Mucosa of descending colon (tissue), 3 donors: ENCODE measurements at regions not wholly inside any gene's neighbourhood (a gene's known extent, or its start where the extent isn't known, plus 50 kb on each side); places are given as distances from the start of the nearest gene placed in this dataset.
"Not testable (repeated sequence)": the region's sequence is repeated elsewhere in the genome, so short reads cannot be mapped to it uniquely, and the experiment has no call there.

Experiments
- ATAC-seq: fragments of 200-7000 bp; cut with Tn5 transposase; one replicate; pipeline ENCODE4 v1.9.1; 2020; ENCODE audit warnings: mild to moderate bottlenecking, moderate library complexity
- DNase-seq, 3 donors: peaks; one replicate each; pipeline ENCODE4 v3.0.0-alpha.2; 2020
- H3K36me3 ChIP-seq: fragments of 200-600 bp; one replicate; pipeline ENCODE4 v1.8.0; 2021; ENCODE audit warnings: low read depth, mild to moderate bottlenecking
- H3K4me1 ChIP-seq: fragments of 200-600 bp; one replicate; pipeline ENCODE4 v1.8.0; 2021; ENCODE audit warnings: low read depth, mild to moderate bottlenecking
- H3K4me3 ChIP-seq: fragments of 200-600 bp; one replicate; pipeline ENCODE4 v1.8.0; 2021; ENCODE audit warnings: mild to moderate bottlenecking
- H3K9me3 ChIP-seq: fragments of 200-600 bp; one replicate; pipeline ENCODE4 v1.8.0; 2021; ENCODE audit warnings: mild to moderate bottlenecking
- CTCF ChIP-seq: fragments of 200-600 bp; IDR thresholded peaks from one replicate; pipeline ENCODE4 v1.8.0; 2022; ENCODE audit warnings: antibody characterized with exemption, mild to moderate bottlenecking
- intact Hi-C, 2 donors: fragments of 100-400 bp; cut with DNase I in 1 of 2; cut with micrococcal nuclease in 1 of 2; formaldehyde crosslinking; loops; one replicate each; pipeline versions ENCODE4 v1.11.0 to v1.11.1; 2022; cut with DNase I, micrococcal nuclease
- donor health status: DM: no; HTN: no; CAD: no; lungs with moderate emphysema.
- donor health status: DM: no; HTN: no; CAD: no.
- donor health status: DM: no; HTN: yes; CAD: no.

- no peaks in the 10 kb centered on the region for H3K36me3 ChIP-seq
- H3K4me1 ChIP-seq, result no peaks in the 10 kb centered on the region
- H3K4me3 ChIP-seq, result no peak overlapping the region
- TF ChIP-seq CTCF, result no peak
- H3K9me3 ChIP-seq, result no peaks in the 10 kb centered on the region
- ATAC-seq (no peak), DNase-seq (no peak)
- intact Hi-C loops, result no loop called here
Measured at GRCh38 chr20:10115021-10115420, 80.2 kb downstream of the ANKEF1 start.

GRCh38 chr20:10119336-10119735, 84.5 kb downstream of the ANKEF1 start:
- ATAC-seq, result no peak
- Histone ChIP-seq H3K4me3 (no peak overlapping the region), H3K36me3 (no peaks in the 10 kb centered on the region), H3K9me3 (peaks cover 9% of the 10 kb centered on the region), H3K4me1 (no peaks in the 10 kb centered on the region)
- no peak for TF ChIP-seq CTCF
- intact Hi-C loops, result no loop called here
- DNase-seq, result no peak

GRCh38 chr20:10124883-10125282, 90.1 kb downstream of the ANKEF1 start:
- H3K36me3 ChIP-seq, H3K4me1 ChIP-seq, ATAC-seq, H3K4me3 ChIP-seq, DNase-seq, intact Hi-C loops: not testable (repeated sequence)
- peaks cover 19% of the 10 kb centered on the region for H3K9me3 ChIP-seq

- Histone ChIP-seq H3K36me3 (no peaks in the 10 kb centered on the region), H3K9me3 (peaks cover 19% of the 10 kb centered on the region), H3K4me3 (no peak overlapping the region), H3K4me1 (no peaks in the 10 kb centered on the region)
- TF ChIP-seq CTCF, result no peak
- DNase-seq (no peak), ATAC-seq (no peak)
- intact Hi-C loops, result no loop called here
Measured at GRCh38 chr20:10125757-10126156, 91.0 kb downstream of the ANKEF1 start.

GRCh38 chr20:10129749-10130148, 88.9 kb upstream of the SNAP25 start:
- peaks cover 7% of the 10 kb centered on the region for H3K9me3 ChIP-seq
- H3K4me3 ChIP-seq, result no peak overlapping the region
- H3K36me3 ChIP-seq, result no peaks in the 10 kb centered on the region
- no peak for TF ChIP-seq CTCF
- H3K4me1 ChIP-seq, result no peaks in the 10 kb centered on the region
- intact Hi-C loops, result no loop called here
- ATAC-seq, result no peak
- DNase-seq, result no peak

- intact Hi-C loops, result no loop called here
- ATAC-seq, result peak; percentile 35
- DNase-seq, result no peak
- Histone ChIP-seq H3K36me3 (no peaks in the 10 kb centered on the region), H3K9me3 (no peaks in the 10 kb centered on the region), H3K4me3 (no peak overlapping the region), H3K4me1 (no peaks in the 10 kb centered on the region)
- TF ChIP-seq CTCF, result no peak
Measured at GRCh38 chr20:10131732-10132345, 86.8 kb upstream of the SNAP25 start.
